SU-DHL-6 (cell line): ENCODE measurements at regions not wholly inside any gene's neighbourhood (a gene's known extent, or its start where the extent isn't known, plus 50 kb on each side); places are given as distances from the start of the nearest gene placed in this dataset.

Experiments
- EZH2phosphoT487 ChIP-seq: fragments of 200-600 bp; sonication (generic), shearing (Covaris generic); conservative IDR thresholded peaks from 2 replicates; pipeline ENCODE4 v1.6.1; 2018; ENCODE audit warnings: mild to moderate bottlenecking, antibody characterized with exemption, low read length, moderate library complexity, mixed read lengths
- TF ChIP-seq, protein P1 (sequence below): fragments of 200-600 bp; sonication (generic); IDR thresholded peaks from one replicate; pipeline ENCODE4 v1.5.1; 2017; ENCODE audit warnings: antibody characterized with exemption, mild to moderate bottlenecking, low read length, moderate library complexity; ENCODE audit not compliant: insufficient read depth, poor library complexity, severe bottlenecking

DNA sequence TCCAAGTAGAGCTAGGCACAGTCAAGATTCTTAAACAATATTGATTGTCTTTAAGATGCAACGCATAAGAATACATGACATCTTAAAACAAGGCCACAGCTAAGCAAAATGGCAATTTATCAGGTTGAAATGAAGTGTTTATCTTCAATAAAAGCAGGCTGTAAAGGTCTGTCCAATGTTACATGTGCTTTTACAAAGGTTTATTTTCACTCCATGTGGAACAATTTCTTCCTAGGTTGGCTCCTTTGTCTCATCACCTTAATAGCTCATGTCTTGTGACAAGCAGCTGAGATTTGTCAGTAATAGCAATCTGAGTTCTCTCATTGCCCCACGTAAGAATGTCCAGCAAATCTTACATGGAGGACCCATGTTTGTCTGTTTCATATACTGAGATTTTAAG is 437.6 kb downstream of the GPAM start:
- TF ChIP-seq, protein P1, sequence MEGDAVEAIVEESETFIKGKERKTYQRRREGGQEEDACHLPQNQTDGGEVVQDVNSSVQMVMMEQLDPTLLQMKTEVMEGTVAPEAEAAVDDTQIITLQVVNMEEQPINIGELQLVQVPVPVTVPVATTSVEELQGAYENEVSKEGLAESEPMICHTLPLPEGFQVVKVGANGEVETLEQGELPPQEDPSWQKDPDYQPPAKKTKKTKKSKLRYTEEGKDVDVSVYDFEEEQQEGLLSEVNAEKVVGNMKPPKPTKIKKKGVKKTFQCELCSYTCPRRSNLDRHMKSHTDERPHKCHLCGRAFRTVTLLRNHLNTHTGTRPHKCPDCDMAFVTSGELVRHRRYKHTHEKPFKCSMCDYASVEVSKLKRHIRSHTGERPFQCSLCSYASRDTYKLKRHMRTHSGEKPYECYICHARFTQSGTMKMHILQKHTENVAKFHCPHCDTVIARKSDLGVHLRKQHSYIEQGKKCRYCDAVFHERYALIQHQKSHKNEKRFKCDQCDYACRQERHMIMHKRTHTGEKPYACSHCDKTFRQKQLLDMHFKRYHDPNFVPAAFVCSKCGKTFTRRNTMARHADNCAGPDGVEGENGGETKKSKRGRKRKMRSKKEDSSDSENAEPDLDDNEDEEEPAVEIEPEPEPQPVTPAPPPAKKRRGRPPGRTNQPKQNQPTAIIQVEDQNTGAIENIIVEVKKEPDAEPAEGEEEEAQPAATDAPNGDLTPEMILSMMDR = no peak
- TF ChIP-seq EZH2phosphoT487 = no peak
